ENCODE measurements at regions not wholly inside any gene's neighbourhood (a gene's known extent, or its start where the extent isn't known, plus 50 kb on each side); places are given as distances from the start of the nearest gene placed in this dataset.

GRCh38 chr3:59133311-59133710, 83.5 kb upstream of the CFAP20DC start:
- DNase-seq (ENCODE audit: insufficient read length, low spot score) (no peak), FAIRE-seq (no peak)
- TF ChIP-seq CTCF (IDR thresholded peaks at IDR 0.05; ENCODE audit: insufficient read depth, missing control alignments) = no peak

DNA sequence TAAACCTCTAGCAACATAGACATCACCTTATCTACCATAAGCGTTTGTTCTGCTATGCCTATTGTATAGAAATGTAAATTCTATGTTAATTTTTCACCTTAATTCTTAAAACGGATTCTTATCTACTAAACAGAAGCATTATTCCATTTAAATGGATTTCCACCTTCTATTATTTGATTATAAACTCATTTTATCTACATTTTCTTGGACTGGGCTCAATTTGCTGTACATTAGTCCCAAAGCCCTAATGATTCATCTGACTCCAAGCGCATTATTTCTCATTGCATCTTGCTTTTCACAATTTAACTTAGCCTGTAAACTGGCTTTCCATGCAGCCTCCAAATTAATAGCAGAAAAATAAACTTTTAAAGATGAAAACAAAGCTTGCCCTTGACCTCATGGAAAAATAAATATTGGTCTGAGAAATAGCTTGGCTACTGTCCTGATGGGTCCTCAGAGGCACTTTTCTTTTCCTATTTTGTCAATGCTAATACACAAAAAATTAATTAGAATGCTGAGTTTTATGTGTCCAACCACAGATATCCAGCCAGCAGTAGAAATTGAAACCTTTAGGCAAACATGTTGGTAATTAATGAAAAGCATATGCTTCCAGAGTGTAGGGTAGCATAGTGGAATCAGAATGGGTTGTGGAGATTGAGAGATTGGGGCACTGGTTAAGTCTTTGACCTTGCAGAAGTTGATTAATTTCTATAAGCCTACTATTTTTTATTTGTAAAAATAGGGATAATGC, 81.4 kb upstream of the CFAP20DC start:
- TF ChIP-seq CTCF (IDR thresholded peaks at IDR 0.05; ENCODE audit: insufficient read depth, missing control alignments) = no peak
- FAIRE-seq (no peak), DNase-seq (ENCODE audit: insufficient read length, low spot score) (no peak)

- DNase-seq (ENCODE audit: insufficient read length, low spot score) (no peak), FAIRE-seq (no peak)
- no peak for TF ChIP-seq CTCF (IDR thresholded peaks at IDR 0.05; ENCODE audit: insufficient read depth, missing control alignments)
Measured at GRCh38 chr3:59128685-59129084, 78.9 kb upstream of the CFAP20DC start.

DNA sequence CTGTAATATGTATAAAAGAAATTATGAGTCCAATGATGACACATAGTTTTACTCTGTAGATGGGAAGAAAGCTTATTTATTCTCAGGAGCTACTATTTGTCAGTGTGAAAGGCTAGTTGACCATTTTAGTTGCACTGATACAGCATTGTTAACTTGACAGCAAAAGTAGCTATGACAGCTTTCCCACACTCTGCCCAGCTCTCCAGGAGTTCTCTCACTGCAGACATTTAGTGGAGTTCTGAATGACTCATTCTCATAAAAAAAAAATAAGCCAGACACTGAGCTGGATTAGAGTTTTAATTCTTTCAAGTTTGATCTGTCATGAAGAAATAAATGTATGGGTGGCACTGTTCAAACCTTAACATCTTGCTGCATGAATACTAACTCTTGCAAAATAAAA, 77.2 kb upstream of the CFAP20DC start:
- FAIRE-seq (no peak), DNase-seq (ENCODE audit: insufficient read length, low spot score) (no peak)
- no peak for TF ChIP-seq CTCF (IDR thresholded peaks at IDR 0.05; ENCODE audit: insufficient read depth, missing control alignments)

- DNase-seq (ENCODE audit: insufficient read length, low spot score) (no peak), FAIRE-seq (no peak)
- no peak for TF ChIP-seq CTCF (IDR thresholded peaks at IDR 0.05; ENCODE audit: insufficient read depth, missing control alignments)
Measured at GRCh38 chr3:59126446-59126845, 76.6 kb upstream of the CFAP20DC start.

- no peak for DNase-seq (ENCODE audit: insufficient read length, low spot score)
- no peak for FAIRE-seq
- no peak for TF ChIP-seq CTCF (IDR thresholded peaks at IDR 0.05; ENCODE audit: insufficient read depth, missing control alignments)
Measured at GRCh38 chr3:59121346-59122144, 71.7 kb upstream of the CFAP20DC start.

GRCh38 chr3:59118928-59119327, 69.1 kb upstream of the CFAP20DC start:
- TF ChIP-seq CTCF (IDR thresholded peaks at IDR 0.05; ENCODE audit: insufficient read depth, missing control alignments) = no peak
- no peak for DNase-seq (ENCODE audit: insufficient read length, low spot score)
- no peak for FAIRE-seq

Measured in D721Med (cell line).